Gastrocnemius medialis (tissue), 4 donors: ENCODE measurements at regions not wholly inside any gene's neighbourhood (a gene's known extent, or its start where the extent isn't known, plus 50 kb on each side); places are given as distances from the start of the nearest gene placed in this dataset.

Experiments used
- ATAC-seq, 2 donors: fragments of 150-250 bp; one replicate each; pipeline ENCODE4 v1.9.1; 2016
- DNase-seq, 2 donors: peaks; one replicate each; pipeline ENCODE4 v3.0.0-alpha.2; 2019
- H3K27ac ChIP-seq, 4 donors: fragments of 200-600 bp; sonication (generic); 1 replicate in 1 of 4; 2 replicates in 3 of 4; pipeline ENCODE4 v1.5.1; 2016 to 2018; ENCODE audit warnings: mild to moderate bottlenecking in 2 of 4, moderate library complexity in 1 of 4
- H3K27me3 ChIP-seq, 3 donors: fragments of 200-600 bp; sonication (generic) in 2 of 3; 1 replicate in 1 of 3; 2 replicates in 2 of 3; pipeline versions ENCODE4 v1.5.1 to v1.6.0; 2016 to 2019; ENCODE audit warnings: mild to moderate bottlenecking in 1 of 3, moderate library complexity in 1 of 3
- H3K36me3 ChIP-seq, 2 donors: fragments of 200-600 bp; sonication (generic) in 1 of 2; one replicate each; pipeline ENCODE4 v1.5.1; 2017 to 2018
- H3K4me1 ChIP-seq, 2 donors: fragments of 200-600 bp; sonication (generic) in 1 of 2; one replicate each; pipeline ENCODE4 v1.5.1; 2016 to 2017; ENCODE audit warnings: mild to moderate bottlenecking in 2 of 2
- H3K4me3 ChIP-seq, 4 donors: fragments of 200-600 bp; sonication (generic) in 3 of 4; 1 replicate in 1 of 4; 2 replicates in 3 of 4; pipeline ENCODE4 v1.5.1; 2016 to 2019; ENCODE audit warnings: mild to moderate bottlenecking in 2 of 4
- H3K9me3 ChIP-seq, 3 donors: fragments of 200-600 bp; sonication (generic) in 2 of 3; 1 replicate in 1 of 3; 2 replicates in 2 of 3; pipeline ENCODE4 v1.5.1; 2016 to 2019
- CTCF ChIP-seq, 5 experiments: fragments of 450-650 bp in 3 of 5; fragments of 200-600 bp in 2 of 5; sonication (generic) in 2 of 5; IDR thresholded peaks in 4 of 5; conservative IDR thresholded peaks in 1 of 5; 1 replicate in 4 of 5; 2 replicates in 1 of 5; pipeline ENCODE4 v1.5.1; 2016 to 2019; ENCODE audit warnings: antibody characterized with exemption in 5 of 5, mild to moderate bottlenecking in 3 of 5, moderate library complexity in 3 of 5
- POLR2A ChIP-seq, 2 donors: fragments of 450-650 bp; IDR thresholded peaks; one replicate each; pipeline ENCODE4 v1.6.1; 2017; ENCODE audit warnings: antibody characterized with exemption in 2 of 2, mild to moderate bottlenecking in 2 of 2, moderate library complexity in 2 of 2
- in situ Hi-C, 4 donors: fragments of 200-750 bp; cut with MboI; loops; one replicate each; pipeline versions ENCODE4 v1.15.0 to v1.8.0; 2017; ENCODE audit warnings: low sequenced_read_pairs in 4 of 4
- intact Hi-C: fragments of 100-400 bp; cut with DNase I; formaldehyde crosslinking; loops from one replicate; pipeline ENCODE4 v1.15.1; 2023; ENCODE audit warnings: low total_unique reads

- Histone ChIP-seq H3K9me3 (no peaks in the 10 kb centered on the region), H3K4me3 (no peak overlapping the region), H3K27ac (no peak overlapping the region), H3K27me3 (no peaks in the 10 kb centered on the region), H3K4me1 (no peaks in the 10 kb centered on the region), H3K36me3 (no peaks in the 10 kb centered on the region)
- in situ Hi-C loops = no loop called here
- intact Hi-C loops = no loop called here
- DNase-seq (no peak), ATAC-seq (no peak)
- TF ChIP-seq CTCF (IDR thresholded peaks at IDR 0.05 in 4 of 5, conservative IDR thresholded peaks at IDR 0.05 in 1 of 5) = no peak
- no peak for TF ChIP-seq POLR2A (IDR thresholded peaks at IDR 0.05)
Measured at GRCh38 chr12:84756961-84757360, 155.6 kb downstream of the SLC6A15 start.

- no peaks in the 10 kb centered on the region for H3K36me3 ChIP-seq
- no peaks in the 10 kb centered on the region for H3K27me3 ChIP-seq
- H3K9me3 ChIP-seq = no peaks in the 10 kb centered on the region
- H3K27ac ChIP-seq = no peak overlapping the region
- DNase-seq (no peak), ATAC-seq (no peak)
- in situ Hi-C loops = no loop called here
- intact Hi-C loops = no loop called here
- TF ChIP-seq CTCF (IDR thresholded peaks at IDR 0.05 in 4 of 5, conservative IDR thresholded peaks at IDR 0.05 in 1 of 5) (no peak), POLR2A (IDR thresholded peaks at IDR 0.05) (no peak)
- no peak overlapping the region for H3K4me3 ChIP-seq
- no peaks in the 10 kb centered on the region for H3K4me1 ChIP-seq
Measured at GRCh38 chr12:84745127-84745526, 167.5 kb downstream of the SLC6A15 start.

- no peak overlapping the region for H3K4me3 ChIP-seq
- in situ Hi-C loops = no loop called here
- H3K27ac ChIP-seq = no peak overlapping the region
- DNase-seq = no peak
- H3K27me3 ChIP-seq = no peaks in the 10 kb centered on the region
- no peak for ATAC-seq
- no peaks in the 10 kb centered on the region for H3K9me3 ChIP-seq
- H3K4me1 ChIP-seq = no peaks in the 10 kb centered on the region
- intact Hi-C loops = no loop called here
- TF ChIP-seq POLR2A (IDR thresholded peaks at IDR 0.05) (no peak), CTCF (IDR thresholded peaks at IDR 0.05 in 4 of 5, conservative IDR thresholded peaks at IDR 0.05 in 1 of 5) (no peak)
- no peaks in the 10 kb centered on the region for H3K36me3 ChIP-seq
Measured at GRCh38 chr12:84741692-84742091, 170.9 kb downstream of the SLC6A15 start.

- Histone ChIP-seq H3K9me3 (no peaks in the 10 kb centered on the region), H3K27ac (no peak overlapping the region), H3K36me3 (no peaks in the 10 kb centered on the region), H3K4me3 (no peak overlapping the region), H3K4me1 (no peaks in the 10 kb centered on the region), H3K27me3 (no peaks in the 10 kb centered on the region)
- ATAC-seq = no peak
- no peak for DNase-seq
- TF ChIP-seq CTCF (IDR thresholded peaks at IDR 0.05 in 4 of 5, conservative IDR thresholded peaks at IDR 0.05 in 1 of 5) (no peak), POLR2A (IDR thresholded peaks at IDR 0.05) (no peak)
- in situ Hi-C loops = no loop called here
- intact Hi-C loops = no loop called here
Measured at GRCh38 chr12:84741031-84741430, 171.6 kb downstream of the SLC6A15 start.

GRCh38 chr12:84740602-84741001 is 172.0 kb downstream of the SLC6A15 start:
- Histone ChIP-seq H3K9me3 (no peaks in the 10 kb centered on the region), H3K36me3 (no peaks in the 10 kb centered on the region), H3K4me1 (no peaks in the 10 kb centered on the region), H3K27me3 (no peaks in the 10 kb centered on the region), H3K27ac (no peak overlapping the region), H3K4me3 (no peak overlapping the region)
- no peak for ATAC-seq
- intact Hi-C loops (no loop called here), in situ Hi-C loops (no loop called here)
- DNase-seq = no peak
- TF ChIP-seq POLR2A (IDR thresholded peaks at IDR 0.05) = no peak
- no peak for TF ChIP-seq CTCF (IDR thresholded peaks at IDR 0.05 in 4 of 5, conservative IDR thresholded peaks at IDR 0.05 in 1 of 5)
